Gastroesophageal sphincter (tissue), 3 donors: ENCODE measurements at regions not wholly inside any gene's neighbourhood (a gene's known extent, or its start where the extent isn't known, plus 50 kb on each side); places are given as distances from the start of the nearest gene placed in this dataset.

Experiments
- CTCF ChIP-seq, 4 experiments: fragments of 200-600 bp in 2 of 4; fragments of 450-650 bp in 2 of 4; sonication (generic) in 1 of 4; IDR thresholded peaks; one replicate each; pipeline ENCODE4 v1.5.1; 2017 to 2019; ENCODE audit warnings: antibody characterized with exemption in 4 of 4, mild to moderate bottlenecking in 2 of 4, moderate library complexity in 2 of 4
- EP300 ChIP-seq: sonication (generic); formaldehyde crosslinking; IDR thresholded peaks from one replicate; pipeline ENCODE4 v1.6.1; 2017; ENCODE audit warnings: antibody characterized with exemption, mild to moderate bottlenecking
- POLR2A ChIP-seq, 2 donors: fragments of 450-650 bp; IDR thresholded peaks; one replicate each; pipeline ENCODE4 v1.6.1; 2017; ENCODE audit warnings: antibody characterized with exemption in 2 of 2, mild to moderate bottlenecking in 2 of 2, moderate library complexity in 1 of 2
- POLR2AphosphoS5 ChIP-seq: sonication (generic); formaldehyde crosslinking; IDR thresholded peaks from one replicate; pipeline ENCODE4 v1.6.1; 2017; ENCODE audit warnings: antibody characterized with exemption

DNA sequence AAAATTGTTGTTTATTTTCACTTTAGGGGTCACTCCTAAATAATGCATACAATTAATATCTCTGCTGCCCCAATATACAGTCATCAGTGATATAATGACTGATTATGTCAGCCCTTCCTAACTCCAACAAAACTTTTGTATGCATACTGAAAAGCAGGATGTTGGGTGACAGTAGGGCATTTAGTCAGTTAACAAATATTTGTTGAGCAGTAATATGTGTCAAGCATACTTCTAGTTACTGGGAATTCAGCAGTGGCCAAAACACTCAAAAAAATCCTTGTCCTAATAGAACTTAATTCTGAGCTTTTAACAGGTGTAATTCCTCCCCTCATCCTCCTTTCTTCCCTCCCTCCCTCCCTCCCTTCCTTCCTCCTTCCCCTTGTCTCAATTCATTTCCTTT lies 560.7 kb upstream of the KLHL1 start:
- TF ChIP-seq POLR2A (IDR thresholded peaks at IDR 0.05): no peak
- no peak for TF ChIP-seq CTCF (IDR thresholded peaks at IDR 0.05)
- no peak for TF ChIP-seq POLR2AphosphoS5
- TF ChIP-seq EP300: no peak
